ENCODE measurements at regions not wholly inside any gene's neighbourhood (a gene's known extent, or its start where the extent isn't known, plus 50 kb on each side); places are given as distances from the start of the nearest gene placed in this dataset.

DNA sequence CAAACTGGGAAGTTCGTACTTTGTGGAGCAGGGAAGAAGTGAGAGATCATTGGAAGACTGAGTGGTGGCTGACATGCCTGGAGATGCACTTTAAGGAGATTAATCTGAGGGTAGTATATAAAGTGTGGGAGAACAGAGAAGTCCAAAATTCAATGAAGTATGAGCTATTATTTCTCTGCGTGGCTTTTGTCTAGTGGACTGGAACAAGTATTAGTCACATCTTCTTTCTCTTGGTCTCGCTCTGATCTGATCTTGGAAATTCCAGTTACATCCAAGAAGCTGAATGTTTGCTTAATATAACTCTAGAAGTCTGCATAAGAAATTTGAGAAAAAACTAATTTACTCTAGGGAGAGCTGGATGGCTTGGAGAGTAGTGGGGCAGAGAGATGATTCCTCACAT lies 64.8 kb upstream of the NR0B1 start:
- no peak for TF ChIP-seq POLR2A (IDR thresholded peaks at IDR 0.05)
- TF ChIP-seq, protein P1, sequence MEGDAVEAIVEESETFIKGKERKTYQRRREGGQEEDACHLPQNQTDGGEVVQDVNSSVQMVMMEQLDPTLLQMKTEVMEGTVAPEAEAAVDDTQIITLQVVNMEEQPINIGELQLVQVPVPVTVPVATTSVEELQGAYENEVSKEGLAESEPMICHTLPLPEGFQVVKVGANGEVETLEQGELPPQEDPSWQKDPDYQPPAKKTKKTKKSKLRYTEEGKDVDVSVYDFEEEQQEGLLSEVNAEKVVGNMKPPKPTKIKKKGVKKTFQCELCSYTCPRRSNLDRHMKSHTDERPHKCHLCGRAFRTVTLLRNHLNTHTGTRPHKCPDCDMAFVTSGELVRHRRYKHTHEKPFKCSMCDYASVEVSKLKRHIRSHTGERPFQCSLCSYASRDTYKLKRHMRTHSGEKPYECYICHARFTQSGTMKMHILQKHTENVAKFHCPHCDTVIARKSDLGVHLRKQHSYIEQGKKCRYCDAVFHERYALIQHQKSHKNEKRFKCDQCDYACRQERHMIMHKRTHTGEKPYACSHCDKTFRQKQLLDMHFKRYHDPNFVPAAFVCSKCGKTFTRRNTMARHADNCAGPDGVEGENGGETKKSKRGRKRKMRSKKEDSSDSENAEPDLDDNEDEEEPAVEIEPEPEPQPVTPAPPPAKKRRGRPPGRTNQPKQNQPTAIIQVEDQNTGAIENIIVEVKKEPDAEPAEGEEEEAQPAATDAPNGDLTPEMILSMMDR (IDR thresholded peaks at IDR 0.05), result no peak

All from body of pancreas (tissue), 4 donors.